Gastroesophageal sphincter (tissue), 4 donors: ENCODE measurements at regions not wholly inside any gene's neighbourhood (a gene's known extent, or its start where the extent isn't known, plus 50 kb on each side); places are given as distances from the start of the nearest gene placed in this dataset.

Experiments used
- ATAC-seq: fragments of 150-250 bp; one replicate; pipeline ENCODE4 v1.9.1; 2016; ENCODE audit warnings: mild to moderate bottlenecking, moderate library complexity
- H3K27ac ChIP-seq, 4 donors: fragments of 200-600 bp; sonication (generic) in 3 of 4; 1 replicate in 3 of 4; 2 replicates in 1 of 4; pipeline ENCODE4 v1.5.1; 2016 to 2019
- H3K27me3 ChIP-seq: fragments of 200-600 bp; sonication (generic); one replicate; pipeline ENCODE4 v1.5.1; 2019
- H3K36me3 ChIP-seq, 2 donors: fragments of 200-600 bp; sonication (generic); one replicate each; pipeline ENCODE4 v1.5.1; 2019; ENCODE audit warnings: control low read depth in 1 of 2
- H3K4me1 ChIP-seq, 3 donors: fragments of 200-600 bp; sonication (generic); 1 replicate in 2 of 3; 2 replicates in 1 of 3; pipeline ENCODE4 v1.5.1; 2016 to 2019; ENCODE audit warnings: control low read depth in 2 of 3
- H3K4me3 ChIP-seq, 2 donors: fragments of 200-600 bp; sonication (generic); one replicate each; pipeline ENCODE4 v1.5.1; 2019; ENCODE audit warnings: mild to moderate bottlenecking in 1 of 2, moderate library complexity in 1 of 2
- H3K9me3 ChIP-seq, 3 donors: fragments of 200-600 bp; sonication (generic); one replicate each; pipeline ENCODE4 v1.5.1; 2017 to 2019; ENCODE audit warnings: control low read depth in 2 of 3
- EP300 ChIP-seq: sonication (generic); formaldehyde crosslinking; IDR thresholded peaks from one replicate; pipeline ENCODE4 v1.6.1; 2017; ENCODE audit warnings: antibody characterized with exemption, mild to moderate bottlenecking
- POLR2A ChIP-seq, 2 donors: fragments of 450-650 bp; IDR thresholded peaks; one replicate each; pipeline ENCODE4 v1.6.1; 2017; ENCODE audit warnings: antibody characterized with exemption in 2 of 2, mild to moderate bottlenecking in 2 of 2, moderate library complexity in 1 of 2
- POLR2AphosphoS5 ChIP-seq: sonication (generic); formaldehyde crosslinking; IDR thresholded peaks from one replicate; pipeline ENCODE4 v1.6.1; 2017; ENCODE audit warnings: antibody characterized with exemption
- WGBS, 2 donors: methylation state at CpG; one replicate each; pipeline ENCODE4 v1.1.5; 2018; ENCODE audit warnings: low coverage in 1 of 2; 5-methylcytosine and 5-hydroxymethylcytosine counted together
- TF ChIP-seq, protein P1 (sequence below), 4 experiments: fragments of 200-600 bp in 2 of 4; fragments of 450-650 bp in 2 of 4; sonication (generic) in 1 of 4; IDR thresholded peaks; one replicate each; pipeline ENCODE4 v1.5.1; 2017 to 2019; ENCODE audit warnings: antibody characterized with exemption in 4 of 4, mild to moderate bottlenecking in 2 of 4, moderate library complexity in 2 of 4

DNA sequence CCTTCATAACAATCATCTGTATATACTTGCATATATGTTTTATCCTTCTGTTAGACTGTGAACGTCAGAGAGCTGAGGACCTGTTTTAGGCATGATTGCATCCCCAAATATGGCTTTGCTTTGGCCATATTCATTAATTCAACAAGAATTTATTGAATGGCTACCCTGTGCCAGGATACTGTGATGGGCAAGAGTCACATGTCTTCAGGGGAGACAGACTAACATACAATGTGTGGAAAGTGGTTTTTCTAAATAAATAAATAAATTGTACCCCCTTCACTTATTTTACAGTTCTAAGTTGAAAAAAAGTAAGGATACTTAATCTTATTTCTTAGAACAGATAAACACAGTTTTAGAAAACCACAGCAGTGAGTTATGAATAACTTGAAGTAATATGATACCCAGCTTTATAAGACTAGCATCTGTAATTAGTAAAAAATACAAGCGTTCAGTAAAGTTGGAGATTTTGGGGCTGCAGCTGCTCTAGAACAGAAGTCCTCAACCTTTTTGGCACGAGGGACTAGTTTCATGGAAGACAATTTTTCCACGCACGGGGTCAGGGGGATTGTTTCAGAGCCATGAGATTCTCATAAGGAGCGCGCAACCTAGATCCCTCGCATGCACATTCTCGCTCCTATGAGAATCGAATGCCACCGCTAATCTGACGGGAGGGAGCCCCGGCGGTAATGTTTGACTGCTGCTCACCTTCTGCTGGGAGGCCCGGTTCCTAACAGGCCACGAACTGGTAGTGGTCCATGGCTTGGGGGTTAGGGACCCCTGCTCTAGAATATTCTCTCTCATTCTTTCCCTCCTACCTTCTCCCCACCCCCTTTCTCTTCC is 89.4 kb upstream of the MTPN start:
- 90 to 91% methylated on average over 12 to 14 of the region's 16 CpGs for WGBS, 2 donors
- no peak for TF ChIP-seq EP300
- no peak for TF ChIP-seq POLR2A (IDR thresholded peaks at IDR 0.05)
- TF ChIP-seq, protein P1, sequence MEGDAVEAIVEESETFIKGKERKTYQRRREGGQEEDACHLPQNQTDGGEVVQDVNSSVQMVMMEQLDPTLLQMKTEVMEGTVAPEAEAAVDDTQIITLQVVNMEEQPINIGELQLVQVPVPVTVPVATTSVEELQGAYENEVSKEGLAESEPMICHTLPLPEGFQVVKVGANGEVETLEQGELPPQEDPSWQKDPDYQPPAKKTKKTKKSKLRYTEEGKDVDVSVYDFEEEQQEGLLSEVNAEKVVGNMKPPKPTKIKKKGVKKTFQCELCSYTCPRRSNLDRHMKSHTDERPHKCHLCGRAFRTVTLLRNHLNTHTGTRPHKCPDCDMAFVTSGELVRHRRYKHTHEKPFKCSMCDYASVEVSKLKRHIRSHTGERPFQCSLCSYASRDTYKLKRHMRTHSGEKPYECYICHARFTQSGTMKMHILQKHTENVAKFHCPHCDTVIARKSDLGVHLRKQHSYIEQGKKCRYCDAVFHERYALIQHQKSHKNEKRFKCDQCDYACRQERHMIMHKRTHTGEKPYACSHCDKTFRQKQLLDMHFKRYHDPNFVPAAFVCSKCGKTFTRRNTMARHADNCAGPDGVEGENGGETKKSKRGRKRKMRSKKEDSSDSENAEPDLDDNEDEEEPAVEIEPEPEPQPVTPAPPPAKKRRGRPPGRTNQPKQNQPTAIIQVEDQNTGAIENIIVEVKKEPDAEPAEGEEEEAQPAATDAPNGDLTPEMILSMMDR (IDR thresholded peaks at IDR 0.05) = no peak
- TF ChIP-seq POLR2AphosphoS5 = no peak
- no peak overlapping the region for H3K27ac ChIP-seq

DNA sequence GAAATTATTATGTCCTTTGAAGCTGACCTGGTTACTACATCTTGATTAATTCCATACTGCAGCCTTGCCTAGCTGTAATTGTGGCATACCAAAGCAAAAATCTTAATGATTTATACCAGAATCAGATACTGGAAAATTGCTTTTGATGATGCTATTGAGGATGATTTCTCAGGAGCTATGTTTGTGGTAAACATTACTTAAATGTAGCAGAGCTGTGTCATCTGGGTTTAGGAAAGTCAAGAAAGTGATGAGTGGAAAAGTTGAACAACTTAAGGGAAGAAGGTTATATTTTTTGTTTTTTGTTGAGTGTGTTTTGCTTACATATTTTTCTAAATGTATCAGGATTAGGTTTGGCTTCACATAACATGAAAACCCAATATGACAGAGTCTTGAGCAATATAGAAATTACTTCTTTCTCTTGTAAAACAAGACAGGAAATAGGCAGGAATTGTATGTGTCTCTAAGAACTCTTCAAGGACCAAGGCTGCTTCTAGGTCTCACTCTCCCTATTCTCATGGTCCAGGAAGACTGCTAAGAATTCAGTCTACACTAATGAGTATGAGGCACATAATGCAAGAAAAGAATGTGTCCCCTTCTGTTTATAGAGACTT is 87.6 kb upstream of the MTPN start:
- Histone ChIP-seq H3K9me3 (no peaks in the 10 kb centered on the region), H3K36me3 (no peaks in the 10 kb centered on the region), H3K27me3 (no peaks in the 10 kb centered on the region), H3K4me1 (no peaks in the 10 kb centered on the region), H3K27ac (no peak overlapping the region), H3K4me3 (no peak overlapping the region)
- ATAC-seq = no peak
- TF ChIP-seq, protein P1 (IDR thresholded peaks at IDR 0.05) = no peak
- TF ChIP-seq POLR2AphosphoS5 = no peak
- no peak for TF ChIP-seq EP300
- TF ChIP-seq POLR2A (IDR thresholded peaks at IDR 0.05) = no peak

More for the DNA sequence above, 89.4 kb upstream of the MTPN start:
- Histone ChIP-seq H3K9me3 (no peaks in the 10 kb centered on the region), H3K4me3 (no peak overlapping the region), H3K27me3 (no peaks in the 10 kb centered on the region), H3K36me3 (no peaks in the 10 kb centered on the region), H3K4me1 (no peaks in the 10 kb centered on the region)
- ATAC-seq = no peak

DNA sequence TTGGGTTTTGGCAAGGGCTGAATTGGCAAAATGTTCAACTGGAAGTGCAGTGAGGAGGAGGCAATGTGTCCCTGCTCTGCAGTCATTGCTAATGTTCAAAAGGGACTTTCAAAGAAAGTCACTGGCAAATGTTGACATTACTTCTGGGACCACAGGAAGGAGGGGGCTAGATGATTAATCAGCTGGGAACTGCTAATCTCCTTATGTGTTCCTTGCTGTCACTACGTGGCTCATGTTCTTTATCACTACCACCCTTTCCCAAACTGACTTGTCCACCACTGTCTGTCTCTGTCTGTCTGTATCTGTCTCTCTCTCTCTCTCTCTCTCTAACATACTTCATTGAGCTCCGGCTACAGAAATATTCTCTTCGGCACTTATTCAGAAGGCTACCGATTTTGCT is 86.9 kb upstream of the MTPN start:
- H3K4me1 ChIP-seq = no peaks in the 10 kb centered on the region
- WGBS, 2 donors = 69 to 70% methylated on average over 4 of the region's 4 CpGs
- no peak overlapping the region for H3K27ac ChIP-seq
- H3K9me3 ChIP-seq = no peaks in the 10 kb centered on the region
- no peak for TF ChIP-seq POLR2AphosphoS5
- no peak for TF ChIP-seq POLR2A (IDR thresholded peaks at IDR 0.05)
- no peak for TF ChIP-seq EP300
- TF ChIP-seq, protein P1 (IDR thresholded peaks at IDR 0.05) = no peak
- no peak for ATAC-seq
- no peaks in the 10 kb centered on the region for H3K27me3 ChIP-seq
- no peak overlapping the region for H3K4me3 ChIP-seq
- no peaks in the 10 kb centered on the region for H3K36me3 ChIP-seq

DNA sequence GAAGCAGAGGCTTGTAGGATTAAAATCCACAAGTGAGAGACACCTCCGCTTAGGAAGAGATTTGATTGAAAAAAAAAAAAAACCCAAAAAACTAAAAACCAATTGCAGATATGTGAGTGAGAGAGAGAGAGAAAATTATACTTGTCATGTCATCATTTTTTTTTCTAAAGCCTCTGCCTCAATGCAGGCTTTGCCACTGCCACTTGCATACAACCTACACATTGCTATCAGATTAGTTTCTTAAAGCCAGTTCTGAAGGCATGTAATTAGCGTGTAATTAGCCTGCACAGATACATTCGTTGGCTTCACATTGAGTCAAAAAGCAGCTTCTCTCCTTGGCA is 86.1 kb upstream of the MTPN start:
- Histone ChIP-seq H3K4me3 (no peak overlapping the region), H3K36me3 (no peaks in the 10 kb centered on the region), H3K27me3 (no peaks in the 10 kb centered on the region), H3K9me3 (no peaks in the 10 kb centered on the region), H3K4me1 (no peaks in the 10 kb centered on the region), H3K27ac (no peak overlapping the region)
- TF ChIP-seq EP300 (no peak), POLR2A (IDR thresholded peaks at IDR 0.05) (no peak), POLR2AphosphoS5 (no peak)
- no peak for ATAC-seq
- WGBS, 2 donors = 77 to 84% methylated on average over 3 of the region's 3 CpGs

DNA sequence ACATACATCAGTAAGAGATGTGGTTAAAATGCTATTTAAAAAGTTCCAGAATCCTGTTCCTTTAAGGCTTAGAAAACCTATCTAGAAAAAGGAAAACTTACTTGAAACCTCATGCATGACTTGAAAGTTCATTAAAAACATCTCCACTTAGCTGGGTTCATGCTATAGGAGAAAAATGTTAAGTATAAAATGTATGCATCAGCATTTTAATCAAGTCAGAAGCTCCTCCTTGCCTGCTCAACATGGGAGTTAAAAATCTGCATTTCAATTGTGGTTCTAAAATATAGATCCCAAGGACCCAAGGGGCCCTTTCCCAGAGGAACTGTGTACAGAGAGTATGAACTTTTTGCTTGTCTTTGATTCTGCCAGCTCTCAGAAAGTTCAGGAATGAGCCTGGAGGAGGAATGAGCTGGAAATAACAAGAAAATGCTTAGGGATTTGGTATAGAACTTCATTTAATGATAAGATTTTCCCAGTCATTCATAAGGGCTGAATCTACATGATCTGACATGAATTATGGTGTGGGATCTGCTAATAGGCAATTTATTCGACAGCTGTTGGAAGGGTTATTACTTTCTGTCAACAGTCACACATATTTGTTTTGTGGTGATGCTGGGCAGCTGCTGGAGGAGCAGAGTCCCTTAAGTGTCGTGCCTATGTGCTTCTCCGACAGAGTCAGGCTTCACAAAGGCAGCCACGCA is 85.6 kb upstream of the MTPN start:
- ATAC-seq = no peak
- 17 to 54% methylated on average over 4 of the region's 4 CpGs for WGBS, 2 donors

More for the DNA sequence above, 85.6 kb upstream of the MTPN start:
- TF ChIP-seq EP300 = no peak
- TF ChIP-seq POLR2A (IDR thresholded peaks at IDR 0.05) = no peak
- TF ChIP-seq, protein P1 (IDR thresholded peaks at IDR 0.05) = no peak
- no peak for TF ChIP-seq POLR2AphosphoS5
- H3K36me3 ChIP-seq = no peaks in the 10 kb centered on the region
- H3K4me1 ChIP-seq = no peaks in the 10 kb centered on the region
- no peak overlapping the region for H3K27ac ChIP-seq
- no peaks in the 10 kb centered on the region for H3K27me3 ChIP-seq
- no peak overlapping the region for H3K4me3 ChIP-seq
- H3K9me3 ChIP-seq = no peaks in the 10 kb centered on the region
